ENCODE measurements at regions not wholly inside any gene's neighbourhood (a gene's known extent, or its start where the extent isn't known, plus 50 kb on each side); places are given as distances from the start of the nearest gene placed in this dataset.
"Not testable (repeated sequence)": the region's sequence is repeated elsewhere in the genome, so short reads cannot be mapped to it uniquely, and the experiment has no call there.

DNA sequence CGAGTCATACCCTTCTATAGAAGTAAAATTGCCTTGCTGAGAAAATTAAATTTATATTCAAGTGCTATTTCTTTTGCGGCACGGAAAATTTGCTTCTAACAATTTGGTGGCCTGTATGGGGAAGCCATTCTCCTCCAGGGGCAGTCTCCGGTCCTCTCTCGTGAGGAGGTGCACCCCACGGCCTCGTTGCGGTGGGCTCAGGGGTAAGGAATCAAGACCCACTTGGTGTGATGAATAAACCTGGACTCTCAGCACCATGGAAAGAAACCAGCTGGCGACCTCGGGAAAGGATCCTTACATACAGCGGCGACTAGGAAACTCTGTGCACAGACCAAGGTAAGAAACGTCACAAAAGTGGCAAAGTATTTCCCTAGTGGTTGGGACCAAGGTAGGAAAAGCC is 252.9 kb downstream of the DPY19L2 start:
- DNase-seq (ENCODE audit: low read depth in 4 of 4, low spot score in 3 of 4): no peak

DNA sequence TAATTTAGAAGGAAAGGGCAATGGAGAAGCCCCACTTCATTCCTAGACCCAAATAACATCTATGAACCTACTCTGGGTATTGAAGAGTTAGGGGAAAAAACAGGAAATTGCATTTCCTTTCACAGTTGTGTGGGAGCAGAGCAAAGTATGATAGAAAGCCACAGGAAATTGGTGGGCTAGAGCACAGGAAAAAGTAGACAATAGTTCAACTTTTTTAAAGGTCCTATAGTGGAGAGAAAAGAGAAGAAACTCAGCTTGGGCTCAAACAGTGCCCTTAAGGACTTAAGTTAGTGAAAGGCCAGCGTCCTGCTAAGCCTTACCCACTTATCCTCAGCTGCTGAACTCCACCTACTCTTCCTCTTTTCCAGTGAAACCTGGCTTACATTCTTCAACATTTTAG is 258.1 kb downstream of the DPY19L2 start:
- no peak for DNase-seq (ENCODE audit: low read depth in 4 of 4, low spot score in 3 of 4)

DNA sequence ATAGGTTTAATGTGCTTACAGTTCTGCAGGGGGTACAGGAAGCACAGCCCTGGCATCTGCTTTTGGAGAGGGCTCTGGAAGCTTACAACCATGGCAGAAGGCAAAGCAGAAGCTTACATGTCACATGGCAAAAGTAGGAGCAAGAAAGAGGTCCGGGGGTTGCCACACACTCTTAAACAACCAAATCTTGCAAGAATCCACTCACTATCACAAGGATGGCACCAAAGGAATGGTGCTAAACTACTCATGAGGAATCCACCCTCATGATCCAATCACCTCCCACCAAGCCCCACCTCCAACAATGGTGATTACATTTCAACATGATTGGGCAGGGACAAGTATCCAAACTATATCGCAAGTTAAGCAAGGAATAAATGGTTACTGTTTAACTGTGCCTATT is 255.8 kb upstream of the AVPR1A start:
- DNase-seq (ENCODE audit: low read depth in 4 of 4, low spot score in 3 of 4): no peak

DNA sequence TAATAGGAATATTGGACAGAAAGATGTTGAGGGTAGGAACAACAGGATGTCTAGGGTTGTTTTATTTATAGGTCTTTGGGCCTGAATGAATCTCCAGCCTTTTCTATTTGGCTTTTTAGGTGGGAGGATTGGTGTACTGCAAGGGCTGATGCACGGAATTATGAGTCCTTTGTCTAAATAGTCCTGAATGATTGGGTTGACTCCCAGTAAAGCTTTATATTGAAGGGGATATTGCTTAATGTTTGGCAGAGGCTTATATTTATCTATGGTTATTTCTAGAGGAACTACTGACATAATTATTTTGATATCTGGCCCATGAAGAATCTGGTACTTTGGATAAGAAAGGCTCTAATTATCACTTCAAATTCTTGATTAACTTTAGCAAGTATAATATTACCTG is 253.6 kb upstream of the AVPR1A start:
- DNase-seq (ENCODE audit: low read depth in 4 of 4, low spot score in 3 of 4): no peak

DNA sequence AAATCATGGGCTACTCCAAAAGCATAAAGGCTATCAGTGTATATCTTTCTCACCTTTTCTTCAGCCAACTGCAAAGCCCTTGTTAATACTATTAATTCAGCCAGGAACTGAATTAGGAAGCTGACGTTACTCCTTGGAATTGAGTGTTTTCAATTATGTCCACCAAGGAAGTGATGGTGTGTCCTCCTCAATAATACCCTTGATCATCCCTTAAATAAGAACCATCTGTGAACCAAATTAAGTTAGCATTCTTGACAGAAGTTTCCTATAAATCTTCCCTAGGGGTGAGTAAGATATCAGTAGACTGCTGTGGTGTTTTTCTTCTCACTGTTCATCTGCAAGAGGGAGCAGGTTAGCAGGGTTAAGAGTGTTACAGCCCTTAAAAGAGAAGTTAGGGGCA is 252.3 kb upstream of the AVPR1A start:
- DNase-seq (ENCODE audit: low read depth in 4 of 4, low spot score in 3 of 4): no peak

DNA sequence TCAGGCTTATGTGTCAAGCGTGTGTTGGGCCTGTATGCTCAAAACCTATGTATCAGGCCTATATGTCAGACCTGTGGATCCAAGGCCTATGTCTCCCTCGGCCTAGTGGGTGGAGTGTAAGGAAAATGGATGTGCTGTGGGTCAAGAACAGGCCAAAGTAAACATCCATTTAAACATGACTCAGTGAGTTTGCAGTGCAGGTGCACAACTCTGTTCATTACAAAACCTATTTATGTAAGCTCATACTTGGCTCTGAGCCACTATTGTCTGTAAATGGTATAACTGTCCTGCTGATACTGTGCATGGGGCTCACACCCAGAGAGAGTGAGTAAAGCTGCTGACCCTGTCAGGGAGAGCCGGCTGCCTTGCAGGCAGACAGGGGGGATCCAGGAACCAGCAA is 249.7 kb upstream of the AVPR1A start:
- DNase-seq (ENCODE audit: low read depth in 4 of 4, low spot score in 3 of 4): no peak

DNA sequence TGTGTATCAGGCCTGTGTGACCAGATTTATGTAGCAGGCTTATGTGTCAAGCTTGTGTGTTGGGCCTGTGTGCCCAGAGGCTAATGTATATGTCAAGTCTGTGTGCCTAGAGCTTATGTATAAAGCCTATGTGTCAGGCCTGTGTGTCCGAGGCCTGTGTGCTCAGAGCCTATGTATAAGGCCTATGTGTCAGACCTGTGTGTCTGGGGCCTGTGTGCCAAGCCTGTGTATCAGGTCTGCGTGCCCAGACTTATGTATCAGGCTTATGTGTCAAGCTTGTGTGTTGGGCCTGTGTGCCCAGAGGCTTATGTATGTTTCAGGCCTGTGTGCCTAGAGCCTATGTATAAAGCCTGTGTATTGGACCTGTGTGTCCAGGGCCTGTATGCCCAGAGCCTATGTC is 249.3 kb upstream of the AVPR1A start:
- DNase-seq (ENCODE audit: low read depth in 4 of 4, low spot score in 3 of 4): no peak

DNA sequence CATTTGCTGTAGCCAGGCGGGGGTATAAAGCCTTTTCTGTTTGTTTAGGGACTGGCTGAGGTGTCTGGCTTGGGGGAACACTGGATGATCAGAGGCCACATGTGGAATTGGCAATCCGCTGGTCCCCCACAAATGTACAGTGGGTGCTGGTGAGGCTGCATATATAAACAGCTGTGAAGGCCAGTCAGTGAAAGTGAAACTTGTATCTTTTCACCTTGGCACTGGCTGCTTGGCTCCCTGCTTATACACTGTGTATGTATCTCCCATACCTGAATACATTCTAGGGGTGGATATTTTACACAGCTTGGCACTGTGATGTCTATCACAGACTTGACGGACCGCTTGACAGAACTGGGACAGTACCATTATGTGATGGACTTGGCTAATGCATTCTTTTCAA is 246.8 kb upstream of the AVPR1A start:
- DNase-seq (ENCODE audit: low read depth in 4 of 4, low spot score in 3 of 4): no peak

DNA sequence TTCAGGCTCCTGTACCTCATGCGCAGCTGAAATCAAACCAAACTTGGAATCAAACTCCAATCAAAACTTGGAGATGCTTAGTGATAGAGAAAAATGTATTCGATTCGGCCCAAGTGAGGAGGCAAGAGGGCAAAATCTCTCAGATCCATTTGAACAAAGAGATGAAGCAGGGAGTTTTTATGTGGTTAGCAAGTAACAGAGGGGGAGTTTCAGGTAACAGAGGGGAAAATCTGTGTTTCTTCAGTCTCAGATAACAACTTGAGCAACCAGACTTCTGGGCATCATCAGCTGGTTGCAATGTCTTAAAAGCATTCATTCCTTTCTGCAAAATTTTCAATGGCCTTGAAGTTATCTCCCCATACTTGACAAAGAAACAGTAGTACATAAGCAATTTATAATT is 245.1 kb upstream of the AVPR1A start:
- DNase-seq (ENCODE audit: low read depth in 4 of 4, low spot score in 3 of 4): no peak

DNA sequence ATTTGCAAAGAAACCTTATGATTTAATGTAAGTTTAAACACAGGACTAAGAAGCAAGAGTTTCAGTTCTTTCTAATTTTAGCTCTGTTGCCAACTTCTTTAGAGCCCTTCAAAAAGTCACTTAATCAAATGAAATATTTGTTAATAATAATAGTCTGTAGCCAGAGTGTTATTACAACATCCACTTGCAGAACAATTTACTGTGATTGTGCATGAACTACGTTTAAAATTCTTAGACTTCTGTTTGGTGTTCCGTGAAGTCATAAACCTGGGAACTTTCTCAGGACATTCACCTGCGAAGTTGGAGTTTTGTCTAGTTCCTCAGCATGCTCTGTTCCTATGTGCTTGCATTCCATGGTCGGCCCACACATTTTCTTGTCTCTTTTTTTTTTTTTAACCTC is 244.0 kb upstream of the AVPR1A start:
- DNase-seq (ENCODE audit: low read depth in 4 of 4, low spot score in 3 of 4): no peak

DNA sequence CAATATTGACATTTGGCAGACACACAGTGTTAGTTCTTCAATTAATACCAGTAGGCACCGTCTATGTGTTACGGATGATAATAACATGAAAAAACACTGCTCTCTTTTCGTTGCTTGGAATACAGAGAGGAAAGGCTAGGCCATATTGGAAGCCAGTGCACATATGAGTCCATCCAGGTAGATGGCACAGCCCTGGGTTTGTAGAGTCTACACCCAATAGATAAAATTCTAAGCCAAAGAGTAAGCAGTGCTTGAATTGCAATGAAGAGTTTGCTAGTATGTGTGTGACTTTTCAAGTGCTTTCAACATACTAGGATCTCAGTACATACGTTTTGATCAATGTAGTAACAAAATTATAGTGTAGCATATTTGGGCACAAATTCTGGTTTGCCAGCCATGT is 243.3 kb upstream of the AVPR1A start:
- no peak for DNase-seq (ENCODE audit: low read depth in 4 of 4, low spot score in 3 of 4)

DNA sequence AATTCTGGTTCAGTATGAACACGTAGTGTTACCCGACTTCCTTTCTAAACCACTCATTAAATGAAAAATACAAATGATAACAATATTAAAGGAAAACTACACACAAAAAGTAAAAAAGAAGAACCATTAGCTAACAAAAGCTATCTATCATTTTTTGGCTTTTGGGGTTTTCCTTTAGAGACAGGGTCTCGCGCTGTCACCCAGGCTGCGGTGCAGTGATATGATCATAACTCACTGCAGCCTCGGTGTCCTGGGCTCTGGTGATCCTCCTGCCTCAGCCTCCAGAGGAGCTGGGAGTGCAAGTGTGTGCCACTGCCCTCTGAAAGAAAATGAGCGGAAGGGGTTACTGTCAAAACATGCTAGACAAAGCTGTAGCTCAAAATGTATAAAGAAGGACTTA is 238.2 kb upstream of the AVPR1A start:
- no peak for DNase-seq (ENCODE audit: low read depth in 4 of 4, low spot score in 3 of 4)

DNA sequence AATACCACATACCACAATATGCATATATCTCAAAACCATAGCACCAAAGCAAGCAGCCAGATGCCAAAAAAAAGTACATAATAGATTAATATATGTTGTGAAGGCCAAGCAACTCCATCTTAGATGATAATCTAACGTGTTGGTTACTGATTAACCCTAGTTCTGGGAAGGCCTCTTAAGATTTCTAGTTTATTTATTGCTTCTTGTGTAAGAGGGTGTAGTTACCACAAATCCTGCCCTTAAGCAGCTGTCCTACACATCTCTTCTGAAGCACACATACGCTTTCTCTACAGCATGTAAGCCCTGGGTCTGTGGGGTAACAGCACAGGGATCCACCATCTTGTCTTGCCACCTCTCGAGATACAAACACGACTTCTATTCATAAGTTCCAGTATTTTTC is 236.8 kb upstream of the AVPR1A start:
- peak in 1 of 4 donors; percentile 35 for DNase-seq (ENCODE audit: low read depth in 4 of 4, low spot score in 3 of 4)

DNA sequence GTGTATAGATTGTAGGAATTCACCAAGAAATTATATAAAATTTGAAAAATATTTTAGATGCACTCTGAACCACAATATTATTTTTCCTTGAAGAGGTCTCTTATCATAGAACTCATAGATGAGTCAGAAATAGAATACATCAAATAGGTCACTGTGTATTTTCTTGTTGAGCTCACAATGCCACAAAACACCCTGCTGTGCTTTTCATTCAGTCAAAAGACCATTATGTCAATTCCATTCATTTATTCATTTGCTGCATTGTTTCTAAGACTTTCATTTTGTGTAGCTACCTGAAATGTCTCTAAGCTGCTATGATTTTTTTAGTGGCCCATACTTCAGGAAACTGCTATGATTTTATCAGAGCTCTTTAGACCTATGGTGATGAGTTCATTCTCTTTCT is 231.9 kb upstream of the AVPR1A start:
- DNase-seq (ENCODE audit: low read depth in 4 of 4, low spot score in 3 of 4): no peak

DNA sequence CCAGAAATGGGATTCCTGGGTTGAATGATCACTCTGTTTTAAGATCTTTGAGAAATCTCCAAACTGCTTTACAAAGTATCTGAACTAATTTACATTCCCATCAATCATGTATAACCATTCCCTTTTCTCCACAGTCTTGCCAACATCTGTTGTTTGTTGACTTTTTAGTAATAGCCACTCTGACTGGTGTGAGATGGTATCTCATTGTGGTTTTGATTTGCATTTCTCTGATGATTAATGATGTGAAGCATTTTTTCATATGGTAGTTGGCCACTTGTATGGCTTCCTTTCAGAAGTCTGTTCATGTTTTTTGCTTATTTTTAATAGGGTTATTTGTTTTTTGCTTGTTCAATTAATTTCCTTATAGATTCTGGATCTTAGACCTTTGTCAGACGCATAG is 211.8 kb upstream of the AVPR1A start:
- DNase-seq (ENCODE audit: low read depth in 4 of 4, low spot score in 3 of 4): no peak

DNA sequence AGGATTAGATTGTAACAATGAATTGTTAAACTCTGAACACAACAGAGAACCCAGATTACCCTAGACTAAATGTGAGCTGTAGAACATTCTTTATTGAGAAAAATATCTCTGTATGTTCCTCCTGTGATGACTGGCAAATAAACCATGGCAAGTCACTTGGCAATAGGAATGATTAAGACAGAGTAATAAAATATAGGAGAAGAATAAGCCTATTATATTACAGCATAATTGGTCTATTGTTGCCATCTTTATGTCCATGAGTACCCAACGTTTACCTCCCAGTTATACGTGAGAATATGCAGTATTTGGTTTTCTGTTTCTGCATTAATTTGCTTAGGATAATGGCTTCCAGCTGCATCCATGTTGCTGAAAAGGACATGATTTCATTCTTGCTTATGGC is 211.2 kb upstream of the AVPR1A start:
- DNase-seq (ENCODE audit: low read depth in 4 of 4, low spot score in 3 of 4): no peak

DNA sequence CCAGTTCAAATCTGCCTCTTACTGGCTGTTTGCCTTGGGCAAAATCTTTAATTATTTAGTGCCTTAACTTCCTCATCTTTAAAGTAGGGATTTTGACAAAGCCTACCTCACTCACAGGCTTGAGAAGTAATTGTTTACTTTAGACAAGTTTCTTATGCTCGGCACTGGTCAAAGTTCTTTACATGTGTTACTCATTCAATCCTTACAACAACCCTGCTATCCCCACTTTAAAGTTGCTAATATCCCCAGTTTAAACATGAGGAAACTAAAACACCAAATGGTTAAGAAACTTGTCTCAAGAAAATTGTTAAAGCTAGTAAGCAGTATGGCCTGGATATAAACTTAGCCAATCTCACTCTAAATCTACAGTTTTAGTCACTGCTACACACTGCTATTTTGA is 204.0 kb upstream of the AVPR1A start:
- DNase-seq (ENCODE audit: low read depth in 4 of 4, low spot score in 3 of 4): no peak

DNA sequence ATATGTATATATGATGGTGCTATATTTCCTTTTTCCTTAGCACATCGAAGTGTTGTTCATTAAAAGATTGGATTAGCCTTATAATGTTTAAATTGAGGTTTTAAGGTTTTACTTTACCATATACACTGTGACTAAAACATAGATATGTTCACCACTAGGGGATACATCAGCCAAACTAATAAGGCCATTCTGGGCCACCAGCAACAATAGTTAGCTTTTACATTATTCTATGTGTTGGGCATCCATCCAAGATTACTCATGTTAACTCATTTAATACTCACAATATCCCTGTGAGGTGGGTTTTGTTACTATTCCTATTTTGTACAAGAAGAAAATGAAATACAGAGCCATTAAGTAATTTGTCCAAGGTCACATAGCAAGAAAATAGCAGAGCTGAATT is 202.6 kb upstream of the AVPR1A start:
- DNase-seq (ENCODE audit: low read depth in 4 of 4, low spot score in 3 of 4): no peak

DNA sequence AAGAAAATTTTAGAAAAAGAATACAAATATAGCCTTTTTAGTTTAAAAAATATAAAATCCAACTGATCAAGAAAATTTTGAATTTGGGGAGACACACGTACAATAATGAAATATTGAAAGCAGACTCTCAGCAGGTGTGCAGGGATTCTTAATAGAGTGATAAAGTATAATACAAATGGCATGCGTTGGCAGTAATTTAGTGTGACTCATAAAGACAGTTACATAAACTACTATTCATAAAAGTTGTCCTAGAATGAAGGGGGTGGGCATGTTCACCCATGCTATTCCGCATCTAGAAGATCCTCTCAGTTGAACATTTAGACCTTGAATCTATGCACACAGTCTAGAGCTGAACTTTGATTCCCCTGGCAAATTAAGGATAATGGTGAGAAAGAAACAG is 200.4 kb upstream of the AVPR1A start:
- DNase-seq (ENCODE audit: low read depth in 4 of 4, low spot score in 3 of 4): no peak

DNA sequence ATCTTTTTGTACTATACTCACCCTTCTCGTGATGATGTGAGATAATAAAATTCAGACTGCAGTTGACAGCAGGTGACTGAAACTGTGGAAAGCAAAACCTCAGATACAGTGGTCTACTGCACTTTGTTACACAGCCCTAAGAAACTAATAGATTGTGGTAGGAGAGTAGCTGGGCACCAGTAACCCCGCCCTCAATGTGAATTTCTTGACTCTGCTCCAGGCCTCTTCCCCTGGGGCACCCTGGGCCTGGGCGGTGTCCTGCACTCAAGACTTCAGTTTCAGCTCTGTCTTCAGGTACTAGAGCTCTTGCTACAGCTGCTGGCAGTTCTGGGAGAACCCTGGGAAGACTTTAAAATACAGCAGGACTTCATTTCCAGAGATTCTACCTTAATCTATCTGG is 197.6 kb upstream of the AVPR1A start:
- DNase-seq (ENCODE audit: low read depth in 4 of 4, low spot score in 3 of 4): no peak

DNA sequence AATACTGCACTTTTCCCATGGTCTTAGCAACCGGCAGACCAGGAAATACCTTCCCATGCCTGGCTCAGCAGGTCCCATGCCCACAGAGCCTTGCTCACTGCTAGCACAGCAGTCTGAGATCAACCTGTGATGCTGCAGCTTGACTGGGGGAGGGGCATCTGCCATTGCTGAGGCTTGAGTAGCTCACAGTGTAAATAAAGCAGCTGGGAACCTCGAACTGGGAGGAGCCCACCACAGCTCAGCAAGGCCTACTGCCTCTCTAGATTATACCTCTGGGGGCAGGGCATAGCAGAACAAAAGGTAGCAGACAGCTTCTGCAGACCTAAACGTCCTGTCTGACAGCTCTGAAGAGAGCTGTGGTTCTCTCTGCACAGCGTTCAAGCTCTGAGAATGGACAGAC is 186.2 kb upstream of the AVPR1A start:
- not testable (repeated sequence) for DNase-seq (ENCODE audit: low read depth in 4 of 4, low spot score in 3 of 4)

DNA sequence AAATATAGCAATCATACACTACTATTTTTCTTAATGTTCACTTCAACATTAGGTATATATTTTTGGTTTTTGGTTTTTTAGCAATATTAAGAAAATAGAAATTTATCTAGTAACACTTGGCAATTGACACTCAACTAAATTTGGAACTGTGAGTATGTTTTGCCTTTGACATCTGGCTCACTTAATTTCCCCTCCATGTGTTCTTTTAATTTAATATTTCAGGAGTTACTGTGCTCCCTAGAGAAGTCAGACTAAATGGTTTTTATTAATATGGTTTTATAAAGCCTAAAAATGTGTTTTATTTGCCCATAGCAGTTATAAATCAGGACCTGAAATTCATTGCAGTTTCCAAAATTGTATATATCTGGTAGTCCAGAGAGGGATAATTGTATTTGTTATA is 175.3 kb upstream of the AVPR1A start:
- DNase-seq (ENCODE audit: low read depth in 4 of 4, low spot score in 3 of 4): no peak

DNA sequence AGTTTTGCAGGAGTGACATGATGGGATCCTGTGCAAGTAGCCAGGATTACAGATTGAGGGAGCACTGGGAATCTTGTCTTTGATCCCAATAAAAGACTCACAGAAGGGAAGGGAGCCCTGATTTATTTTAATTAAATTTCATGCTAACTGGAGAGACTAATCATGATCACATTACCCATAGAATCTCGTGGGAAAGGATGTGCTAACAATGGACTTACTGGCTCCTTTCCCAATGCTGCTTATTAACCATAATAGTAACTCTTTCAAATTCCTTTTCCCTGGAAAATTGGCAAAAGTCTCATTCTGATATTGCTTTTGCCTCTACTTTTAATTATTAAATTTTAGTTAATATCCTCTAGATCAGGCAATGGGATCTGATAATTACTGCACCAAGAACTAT is 174.8 kb upstream of the AVPR1A start:
- no peak for DNase-seq (ENCODE audit: low read depth in 4 of 4, low spot score in 3 of 4)

DNA sequence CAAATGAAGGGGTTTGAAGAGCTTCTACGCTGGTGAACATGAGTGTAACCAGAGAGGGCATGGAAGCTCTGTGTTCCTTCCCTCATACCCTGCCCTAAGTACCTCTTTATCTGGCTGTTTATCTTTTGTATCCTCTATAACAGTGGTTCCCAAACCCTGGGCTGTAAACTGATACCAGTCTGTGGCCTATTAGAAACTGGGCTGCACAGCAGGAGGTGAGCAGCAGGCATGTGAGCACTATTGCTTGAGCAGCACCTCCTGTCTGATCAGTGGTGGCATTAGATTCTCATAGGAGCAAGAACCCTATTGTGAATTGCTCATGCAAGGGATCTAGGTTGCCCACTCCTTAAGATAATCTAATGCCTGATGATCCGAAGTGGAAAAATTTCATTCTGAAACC is 172.9 kb upstream of the AVPR1A start:
- no peak for DNase-seq (ENCODE audit: low read depth in 4 of 4, low spot score in 3 of 4)

Measured in right renal pelvis (tissue), 4 donors.